Heart left ventricle (tissue), 16 donors: ENCODE measurements at regions not wholly inside any gene's neighbourhood (a gene's known extent, or its start where the extent isn't known, plus 50 kb on each side); places are given as distances from the start of the nearest gene placed in this dataset.

Experiments
- ATAC-seq, 4 donors: fragments of 200-7000 bp; cut with Tn5 transposase; one replicate each; pipeline ENCODE4 v1.9.1; 2020 to 2022; ENCODE audit warnings: moderate library complexity in 4 of 4, mild to moderate bottlenecking in 3 of 4, moderate number of reproducible peaks in 1 of 4
- DNase-seq, 5 donors: peaks; one replicate each; pipeline ENCODE4 v3.0.0-alpha.2; 2020
- H3K27ac ChIP-seq, 12 donors: fragments of 200-600 bp; sonication (generic) in 4 of 12; one replicate each; pipeline versions ENCODE4 v1.5.0 to v1.8.0; 2016 to 2022; ENCODE audit warnings: mild to moderate bottlenecking in 2 of 12
- H3K27me3 ChIP-seq, 9 donors: fragments of 200-600 bp; sonication (generic) in 2 of 9; one replicate each; pipeline versions ENCODE4 v1.5.1 to v1.8.0; 2016 to 2022; ENCODE audit warnings: mild to moderate bottlenecking in 3 of 9
- H3K36me3 ChIP-seq, 9 donors: fragments of 200-600 bp; sonication (generic) in 2 of 9; one replicate each; pipeline versions ENCODE4 v1.5.0 to v1.8.0; 2018 to 2022; ENCODE audit warnings: mild to moderate bottlenecking in 2 of 9
- H3K4me1 ChIP-seq, 12 donors: fragments of 200-600 bp; sonication (generic) in 4 of 12; one replicate each; pipeline versions ENCODE4 v1.5.0 to v1.8.0; 2016 to 2022; ENCODE audit warnings: mild to moderate bottlenecking in 3 of 12
- H3K4me3 ChIP-seq, 12 donors: fragments of 200-600 bp; sonication (generic) in 4 of 12; one replicate each; pipeline versions ENCODE4 v1.5.0 to v1.8.0; 2017 to 2022; ENCODE audit warnings: mild to moderate bottlenecking in 9 of 12, moderate library complexity in 4 of 12
- H3K9me3 ChIP-seq, 12 donors: fragments of 200-600 bp; sonication (generic) in 4 of 12; one replicate each; pipeline versions ENCODE4 v1.5.0 to v1.8.0; 2016 to 2022; ENCODE audit warnings: mild to moderate bottlenecking in 1 of 12
- POLR2A ChIP-seq, 2 donors: fragments of 450-650 bp; IDR thresholded peaks; one replicate each; pipeline ENCODE4 v1.6.1; 2017; ENCODE audit warnings: antibody characterized with exemption in 2 of 2, mild to moderate bottlenecking in 2 of 2, moderate library complexity in 2 of 2
- whole genome bisulfite sequencing, 4 donors: extraction: QIAGEN DNeasy Blood & Tissue Kit in 2 of 4; methylation state at CpG; one replicate each; pipeline versions ENCODE4 v1.1.5 to v1.1.7; 2013 to 2018; 5-methylcytosine and 5-hydroxymethylcytosine counted together
- intact Hi-C, 10 donors: fragments of 100-400 bp; cut with DNase I; formaldehyde crosslinking; loops; one replicate each; pipeline versions ENCODE4 v1.11.1 to v1.14.2; 2022
- TF ChIP-seq, protein P1 (sequence below), 12 donors: fragments of 200-600 bp; sonication (generic) in 4 of 12; IDR thresholded peaks; one replicate each; pipeline versions ENCODE4 v1.5.0 to v1.8.0; 2018 to 2022; ENCODE audit warnings: antibody characterized with exemption in 12 of 12, mild to moderate bottlenecking in 5 of 12
- donor health status: ischemic (EF 13 %, LVEDD 7.1; RV severe dilation, severe dysfunction).
- donor health status: healthy with polysubstance abuse.
- donor health status: DM: no; HTN: yes; CAD: no.
- donor health status: DM: no; HTN: no; CAD: no.
- donor health status: ischemic (EF 25% LVEDD 6.9; RV normal size, moderate dysfunction).
- donor health status: ischemic (EF 25% LVEDD 5.7; RV mildly dilated, moderate dysfunction).
- donor health status: healthy.
- donor health status: DM: yes; HTN: yes; CAD: no.
- donor health status: ischemic (EF 35%, LVEDD 5.7; RV mildly dilated, moderate dysfunction).
- donor health status: nonischemic (EF 11% LVEDD 7.7; RV severe dilation, severe dysfunction).
- donor health status: DM: yes; HTN: yes; CAD: no.
- donor health status: PGD.
- donor health status: ischemic (EF 29% LVEDD 5.4; RV normal size, mild dysfunction).
- donor health status: nonischemic (EF 23%, LVEDD 6.1; RV moderate dilation, normal function).

DNA sequence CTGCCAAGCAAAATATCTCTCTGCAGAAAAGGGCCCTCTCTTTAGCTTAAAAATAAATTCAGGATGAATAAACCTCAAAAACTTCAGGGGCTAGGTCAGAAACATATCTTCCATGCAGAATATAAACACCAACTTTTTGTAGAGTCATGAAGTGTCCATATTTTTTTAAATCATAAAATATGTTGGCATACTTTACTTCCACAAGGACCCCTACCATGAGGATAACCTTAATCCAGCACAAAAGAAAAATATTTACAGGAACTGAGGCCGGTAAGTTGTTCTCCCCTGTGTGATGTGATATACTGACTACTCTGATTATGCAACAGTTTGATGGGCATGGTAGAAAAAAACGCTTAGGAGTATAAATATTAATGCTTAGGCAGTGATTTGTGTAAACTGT, 264.8 kb upstream of the CDH11 start:
- H3K9me3 ChIP-seq: peaks cover 0 to 5% (median 0%) of the 10 kb centered on the region in 12 donors
- intact Hi-C loops: no loop called here
- DNase-seq (no peak), ATAC-seq (no peak)
- no peak for TF ChIP-seq POLR2A (IDR thresholded peaks at IDR 0.05)
- TF ChIP-seq, protein P1, sequence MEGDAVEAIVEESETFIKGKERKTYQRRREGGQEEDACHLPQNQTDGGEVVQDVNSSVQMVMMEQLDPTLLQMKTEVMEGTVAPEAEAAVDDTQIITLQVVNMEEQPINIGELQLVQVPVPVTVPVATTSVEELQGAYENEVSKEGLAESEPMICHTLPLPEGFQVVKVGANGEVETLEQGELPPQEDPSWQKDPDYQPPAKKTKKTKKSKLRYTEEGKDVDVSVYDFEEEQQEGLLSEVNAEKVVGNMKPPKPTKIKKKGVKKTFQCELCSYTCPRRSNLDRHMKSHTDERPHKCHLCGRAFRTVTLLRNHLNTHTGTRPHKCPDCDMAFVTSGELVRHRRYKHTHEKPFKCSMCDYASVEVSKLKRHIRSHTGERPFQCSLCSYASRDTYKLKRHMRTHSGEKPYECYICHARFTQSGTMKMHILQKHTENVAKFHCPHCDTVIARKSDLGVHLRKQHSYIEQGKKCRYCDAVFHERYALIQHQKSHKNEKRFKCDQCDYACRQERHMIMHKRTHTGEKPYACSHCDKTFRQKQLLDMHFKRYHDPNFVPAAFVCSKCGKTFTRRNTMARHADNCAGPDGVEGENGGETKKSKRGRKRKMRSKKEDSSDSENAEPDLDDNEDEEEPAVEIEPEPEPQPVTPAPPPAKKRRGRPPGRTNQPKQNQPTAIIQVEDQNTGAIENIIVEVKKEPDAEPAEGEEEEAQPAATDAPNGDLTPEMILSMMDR (IDR thresholded peaks at IDR 0.05): no peak
- H3K36me3 ChIP-seq: no peaks in the 10 kb centered on the region
- no peak overlapping the region for H3K4me3 ChIP-seq
- no peaks in the 10 kb centered on the region for H3K4me1 ChIP-seq
- H3K27me3 ChIP-seq: no peaks in the 10 kb centered on the region
- no peak overlapping the region for H3K27ac ChIP-seq
- 57 to 65% (median 62%) methylated on average over 2 of the region's 2 CpGs for WGBS, 4 donors

DNA sequence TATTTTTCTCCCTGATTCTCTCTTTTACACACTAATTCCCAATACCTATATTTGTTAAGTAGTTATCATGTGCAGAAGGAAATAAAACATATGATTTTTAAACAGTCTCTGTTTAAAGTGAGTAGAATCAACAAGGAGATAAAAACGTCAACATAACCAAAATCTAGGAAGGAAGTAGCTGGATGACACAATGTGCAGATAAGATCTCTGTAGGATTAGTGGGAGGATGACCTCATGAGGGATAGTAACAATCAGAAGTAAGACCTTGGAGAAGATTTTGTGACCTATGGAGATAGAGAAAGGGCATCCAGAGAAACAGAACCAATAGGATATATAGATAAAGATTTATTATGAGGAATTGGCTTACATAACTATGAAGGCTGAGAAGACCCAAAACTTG, 262.6 kb upstream of the CDH11 start:
- no peak overlapping the region for H3K4me3 ChIP-seq
- DNase-seq: no peak
- no peaks in the 10 kb centered on the region for H3K36me3 ChIP-seq
- no peak for ATAC-seq
- no peaks in the 10 kb centered on the region for H3K4me1 ChIP-seq
- TF ChIP-seq POLR2A (IDR thresholded peaks at IDR 0.05): no peak
- TF ChIP-seq, protein P1 (IDR thresholded peaks at IDR 0.05): no peak
- intact Hi-C loops: no loop called here
- H3K27ac ChIP-seq: no peak overlapping the region
- no peaks in the 10 kb centered on the region for H3K27me3 ChIP-seq
- peaks cover 0 to 5% (median 0%) of the 10 kb centered on the region in 12 donors for H3K9me3 ChIP-seq
- WGBS, 4 donors: 37 to 48% (median 42%) methylated on average over 1 of the region's 1 CpG

DNA sequence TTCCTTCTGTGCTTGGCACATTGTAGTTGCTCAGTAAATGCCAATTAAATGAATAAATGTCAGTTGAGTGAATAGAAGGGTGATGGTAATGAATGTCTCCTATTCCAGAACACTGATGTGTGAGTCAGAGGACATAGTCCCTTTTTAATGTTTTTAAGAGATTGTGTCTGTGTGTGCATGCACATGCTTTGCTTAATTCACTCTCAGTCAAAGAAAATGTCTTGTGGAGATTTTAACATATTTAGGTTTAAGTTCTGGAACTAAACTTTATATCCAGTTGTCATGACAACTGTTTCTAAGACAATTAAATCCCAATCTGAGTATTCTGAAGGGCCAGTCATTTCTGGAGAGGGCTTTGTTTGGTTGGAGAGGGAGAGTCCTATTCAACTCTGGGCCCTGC, 255.3 kb upstream of the CDH11 start:
- H3K9me3 ChIP-seq: no peaks in the 10 kb centered on the region
- H3K27me3 ChIP-seq: no peaks in the 10 kb centered on the region
- intact Hi-C loops: no loop called here
- no peak overlapping the region for H3K4me3 ChIP-seq
- H3K36me3 ChIP-seq: no peaks in the 10 kb centered on the region
- no peak overlapping the region for H3K27ac ChIP-seq
- ATAC-seq (no peak), DNase-seq (no peak)
- TF ChIP-seq, protein P1 (IDR thresholded peaks at IDR 0.05): no peak
- TF ChIP-seq POLR2A (IDR thresholded peaks at IDR 0.05): no peak
- no peaks in the 10 kb centered on the region for H3K4me1 ChIP-seq

DNA sequence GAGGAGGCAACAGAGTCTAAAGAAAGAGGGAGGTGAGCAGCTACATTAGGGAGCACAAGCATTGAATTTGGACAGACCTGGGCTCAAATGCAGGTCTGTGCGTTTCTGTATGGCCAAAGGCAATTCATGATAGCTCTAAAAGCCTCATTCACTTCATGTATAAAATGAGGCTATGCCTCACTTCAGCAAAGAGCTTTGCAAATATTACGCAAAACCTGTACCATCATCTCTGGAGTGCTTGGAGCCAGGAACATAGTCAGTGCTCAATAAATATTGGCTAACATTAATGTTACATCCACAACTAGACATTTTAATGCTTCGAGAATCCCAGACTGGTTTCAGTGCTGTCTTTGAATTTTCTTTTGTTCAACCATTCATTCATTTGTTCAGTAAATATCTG, 254.7 kb upstream of the CDH11 start:
- H3K9me3 ChIP-seq: no peaks in the 10 kb centered on the region
- no peak for ATAC-seq
- intact Hi-C loops: no loop called here
- no peak for DNase-seq
- H3K4me1 ChIP-seq: no peaks in the 10 kb centered on the region
- no peaks in the 10 kb centered on the region for H3K36me3 ChIP-seq
- no peak overlapping the region for H3K27ac ChIP-seq
- WGBS, 4 donors: 92 to 96% (median 93%) methylated on average over 3 of the region's 3 CpGs
- H3K4me3 ChIP-seq: no peak overlapping the region
- TF ChIP-seq, protein P1 (IDR thresholded peaks at IDR 0.05): no peak
- TF ChIP-seq POLR2A (IDR thresholded peaks at IDR 0.05): no peak
- no peaks in the 10 kb centered on the region for H3K27me3 ChIP-seq
